EH (cell line): ENCODE measurements at regions not wholly inside any gene's neighbourhood (a gene's known extent, or its start where the extent isn't known, plus 50 kb on each side); places are given as distances from the start of the nearest gene placed in this dataset.

Experiments
- DNase-seq: peaks from one replicate; pipeline ENCODE4 v3.0.0-alpha.2; 2015; ENCODE audit warnings: low read depth

GRCh38 chr1:228990906-228991569, 255.8 kb downstream of the RHOU start:
- DNase-seq, result no peak

- DNase-seq, result no peak
Observed at GRCh38 chr1:228992044-228992443, 256.8 kb downstream of the RHOU start.

- DNase-seq, result no peak
Observed at GRCh38 chr1:228992907-228993535, 257.7 kb downstream of the RHOU start.

- DNase-seq, result no peak
Observed at GRCh38 chr1:228994676-228995594, 259.7 kb downstream of the RHOU start.

DNA sequence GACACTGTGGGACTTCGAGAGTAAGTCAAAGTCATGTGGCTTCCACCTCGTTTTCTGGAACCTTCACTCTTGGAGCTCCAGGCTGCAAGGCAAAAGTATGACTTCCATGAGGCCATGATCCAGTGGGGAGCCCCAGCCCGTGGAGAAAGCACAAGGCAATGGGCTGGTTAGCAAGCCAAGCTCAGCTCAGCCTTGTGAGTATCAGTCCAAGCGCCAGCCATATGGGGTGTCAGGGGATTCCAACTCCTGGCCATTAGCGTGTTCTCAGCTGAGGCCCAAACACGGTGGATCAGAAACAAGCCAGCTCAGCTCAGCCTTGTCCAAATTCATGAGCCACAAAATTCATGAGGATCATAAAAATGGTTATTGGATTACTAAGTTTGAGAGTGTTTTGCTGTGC, 261.0 kb downstream of the RHOU start:
- DNase-seq, result no peak

DNA sequence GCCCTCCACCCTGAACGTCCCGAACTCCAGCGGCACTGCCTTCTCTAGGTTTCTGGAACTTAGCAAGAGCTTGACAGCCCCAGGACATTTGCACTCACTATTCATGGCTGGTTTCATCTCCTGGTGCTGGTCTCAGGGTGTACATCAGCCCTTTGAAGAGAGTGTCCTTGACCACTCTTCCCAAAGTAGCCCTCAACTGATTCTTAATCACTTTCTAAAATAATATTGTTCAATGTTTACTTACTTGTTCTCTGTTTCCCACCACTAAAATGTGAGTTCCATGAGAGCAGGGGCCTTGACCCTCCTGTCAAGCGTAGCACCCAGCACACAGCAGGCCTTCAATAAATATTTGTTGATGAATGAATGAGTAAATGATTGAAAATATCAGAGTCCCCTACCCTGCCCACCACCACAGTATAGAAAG, 262.5 kb downstream of the RHOU start:
- no peak for DNase-seq

DNA sequence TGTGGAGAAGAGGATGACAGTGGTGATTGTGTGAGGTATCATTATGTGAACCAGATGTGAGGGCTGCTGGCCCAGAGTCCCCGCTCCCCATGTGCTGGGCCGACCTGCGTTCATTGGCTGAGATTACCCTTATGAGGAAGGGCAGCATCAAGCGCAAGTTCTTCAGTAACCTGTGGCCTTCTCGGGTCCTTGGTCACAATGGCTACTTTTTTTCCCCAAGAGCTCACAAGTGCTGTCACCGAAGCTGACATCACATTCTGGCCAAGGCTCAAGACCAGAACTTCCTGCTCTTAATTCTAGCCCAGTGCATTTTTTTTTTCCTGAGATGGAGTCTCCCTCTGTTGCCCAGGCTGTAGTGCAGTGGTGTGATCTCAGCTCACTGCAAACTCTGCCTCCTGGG, 262.9 kb downstream of the RHOU start:
- DNase-seq, result no peak

DNA sequence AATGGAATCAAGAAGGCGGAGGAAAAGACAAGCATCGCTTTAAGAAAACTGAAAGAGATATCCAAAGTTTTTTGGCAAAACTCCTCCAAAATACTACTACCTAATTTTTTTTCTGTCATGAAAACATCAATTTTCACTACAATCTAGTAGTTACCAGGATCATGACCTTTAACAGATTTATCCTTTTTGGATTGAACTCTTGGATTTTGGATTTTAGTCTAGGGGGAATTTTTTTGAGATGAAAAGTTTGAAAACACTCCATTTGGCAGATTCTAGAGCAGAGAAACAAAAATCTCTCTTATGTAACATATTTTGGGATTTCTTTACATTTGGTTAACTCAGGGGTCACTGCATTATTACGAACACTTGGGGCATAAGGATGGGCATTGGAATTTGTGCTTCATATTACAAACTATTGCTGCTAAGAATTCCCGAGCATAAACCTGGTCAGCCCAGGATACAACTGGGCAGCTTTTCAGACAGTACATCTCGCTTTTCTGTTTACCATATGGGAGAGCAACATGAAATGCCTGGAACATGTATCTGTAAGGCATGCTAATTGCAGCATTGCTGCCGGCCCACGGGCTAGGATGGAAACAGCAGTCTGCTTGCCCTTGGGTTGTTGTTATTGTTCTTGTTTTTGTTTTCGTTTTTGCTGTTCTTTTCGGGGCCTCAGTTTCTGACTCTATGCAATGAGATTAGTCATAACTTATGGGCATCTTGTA, 264.3 kb downstream of the RHOU start:
- no peak for DNase-seq

DNA sequence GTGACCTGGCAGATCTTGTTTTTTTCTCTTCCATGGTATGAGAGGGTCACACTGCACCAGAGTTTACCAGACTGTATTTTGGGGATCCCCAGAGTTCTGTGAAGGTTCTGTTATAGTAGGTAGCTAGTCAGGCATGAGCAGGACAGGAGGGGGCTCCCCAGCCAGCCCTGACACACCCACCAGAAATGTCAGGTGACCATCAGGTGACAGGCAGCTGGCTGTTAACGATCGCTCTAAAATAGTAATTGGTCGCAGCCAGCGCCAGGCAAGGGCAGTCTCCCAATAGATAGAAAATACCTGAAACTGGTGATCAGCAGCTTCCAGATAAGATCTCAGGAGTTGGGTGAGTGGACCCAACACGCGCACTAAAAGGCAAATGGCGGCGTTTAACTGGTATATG, 264.9 kb downstream of the RHOU start:
- no peak for DNase-seq

- no peak for DNase-seq
Observed at GRCh38 chr1:229001467-229002011, 266.3 kb downstream of the RHOU start.

- no peak for DNase-seq
Observed at GRCh38 chr1:229002037-229002436, 266.8 kb downstream of the RHOU start.

DNA sequence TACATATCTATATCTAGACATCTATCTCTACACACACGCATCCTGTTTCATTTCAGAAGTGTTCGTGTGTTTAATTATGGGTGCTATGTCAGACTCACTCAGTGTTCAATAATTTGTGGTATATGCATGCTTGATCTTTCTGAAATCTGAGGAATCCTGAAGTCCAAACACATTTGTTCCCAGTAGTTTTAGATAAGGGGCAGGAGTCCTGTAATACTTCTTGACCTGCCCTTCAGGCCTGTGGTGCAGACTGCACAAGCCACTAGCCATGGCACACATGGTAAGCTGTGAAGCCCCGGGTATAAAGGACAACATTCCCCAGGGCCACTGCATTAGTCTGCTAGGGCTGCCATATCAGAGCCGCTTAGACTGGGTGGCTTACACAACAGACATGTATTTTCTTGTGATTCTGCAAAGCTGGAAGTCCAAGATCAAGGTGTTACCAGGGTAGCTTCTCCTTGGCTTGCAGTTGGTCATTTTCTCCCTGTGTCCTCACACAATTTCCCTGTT, 267.2 kb downstream of the RHOU start:
- no peak for DNase-seq

DNA sequence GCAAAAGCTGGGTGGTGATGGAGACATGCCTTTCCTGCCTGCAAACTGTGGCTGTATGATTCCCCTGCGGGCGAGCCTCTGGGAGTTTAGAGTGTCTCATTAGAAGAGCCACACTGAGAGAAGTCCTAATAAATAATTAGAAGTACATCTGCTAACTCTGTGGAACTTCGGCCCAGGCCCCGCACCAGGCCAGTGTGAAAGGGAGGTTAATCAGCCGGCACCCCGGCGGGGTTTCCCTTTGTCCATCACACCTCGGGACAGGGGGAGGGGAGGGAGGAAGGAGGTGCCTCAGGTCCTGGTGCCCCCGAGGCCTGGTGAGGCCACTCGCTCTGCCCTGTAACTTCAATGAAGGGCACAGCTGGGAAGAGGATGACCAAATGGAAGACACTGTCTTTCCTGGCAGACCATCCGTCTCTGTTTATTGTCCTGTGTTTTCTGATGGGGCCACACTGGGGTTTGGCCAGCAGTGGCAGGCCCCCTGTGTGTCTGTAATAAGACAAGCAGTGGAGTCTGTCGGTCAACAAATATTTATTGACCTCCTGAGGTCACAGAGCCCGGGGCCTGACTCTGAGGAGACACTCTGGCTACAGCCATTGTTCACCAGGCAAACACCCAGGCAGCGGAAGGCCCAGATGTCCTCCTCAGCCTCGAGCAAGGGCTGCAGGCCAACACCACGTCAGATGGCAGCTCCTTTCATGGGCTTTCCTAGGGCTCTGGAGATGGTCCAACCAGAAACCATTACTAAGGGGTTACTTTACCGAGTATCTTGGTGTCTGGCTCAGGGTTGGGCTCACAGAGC, 267.5 kb upstream of the RAB4A start:
- peak; percentile 6 for DNase-seq

DNA sequence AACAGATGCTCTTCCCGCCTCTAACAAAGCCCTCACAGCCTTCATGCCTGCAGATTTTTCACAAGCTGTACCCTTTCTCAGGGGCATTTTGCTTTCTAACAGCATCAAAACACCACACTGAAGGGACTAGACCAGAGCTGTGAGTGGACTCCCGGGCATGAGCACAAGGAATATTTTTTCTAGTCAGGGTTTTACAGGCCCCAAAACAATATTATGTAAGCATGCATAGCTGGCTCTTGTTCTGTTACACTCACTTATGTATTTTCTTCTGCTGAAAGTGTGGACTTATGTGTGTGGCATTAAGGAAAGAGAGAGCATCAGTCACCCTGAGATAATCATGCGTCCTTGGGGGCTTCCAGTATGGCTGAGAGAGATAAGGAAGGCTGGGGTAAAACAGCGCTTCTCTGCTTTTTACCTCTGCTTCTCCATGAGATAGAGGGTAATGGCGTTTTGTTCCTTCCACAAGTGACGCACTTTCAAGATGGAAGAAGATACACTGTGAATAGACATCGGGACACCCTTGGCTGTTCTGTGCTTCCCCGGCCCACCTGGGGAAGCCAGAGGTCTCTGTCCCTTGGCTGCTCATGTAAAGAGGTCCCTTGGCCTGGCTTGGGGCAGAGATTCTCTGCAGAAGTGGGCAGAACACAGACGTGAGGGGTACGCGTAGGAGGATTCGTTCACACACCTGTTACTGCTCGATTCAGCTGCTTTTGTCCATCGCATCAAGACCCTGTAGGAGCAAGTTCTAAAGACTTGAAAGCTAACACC, 266.7 kb upstream of the RAB4A start:
- no peak for DNase-seq

DNA sequence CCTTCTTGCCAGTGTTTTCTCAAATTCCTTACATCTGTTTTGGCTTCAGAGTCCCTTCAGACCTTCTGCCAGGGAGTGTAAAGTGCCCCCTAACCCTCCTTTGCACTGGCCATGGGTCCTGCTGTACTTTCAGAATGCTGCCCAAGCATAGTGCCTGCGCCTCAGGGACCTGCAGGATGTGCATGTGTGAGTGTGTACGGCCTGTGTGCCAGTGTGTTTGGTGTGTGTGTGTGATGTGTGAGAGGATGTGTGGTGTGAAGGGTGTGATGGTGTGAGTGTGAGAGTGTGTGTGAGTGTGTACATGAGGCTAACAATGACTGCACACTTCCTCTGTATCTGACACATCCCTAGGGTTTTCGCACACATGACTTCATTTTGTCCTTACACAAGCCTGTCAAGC, 265.8 kb upstream of the RAB4A start:
- no peak for DNase-seq

GRCh38 chr1:229005556-229005955, 265.4 kb upstream of the RAB4A start:
- no peak for DNase-seq

GRCh38 chr1:229006121-229006870, 264.6 kb upstream of the RAB4A start:
- DNase-seq, result no peak

GRCh38 chr1:229007167-229007566, 263.7 kb upstream of the RAB4A start:
- no peak for DNase-seq

- DNase-seq, result no peak
Observed at GRCh38 chr1:229007701-229008100, 263.2 kb upstream of the RAB4A start.
